Liver (tissue), 7 donors: ENCODE measurements at regions not wholly inside any gene's neighbourhood (a gene's known extent, or its start where the extent isn't known, plus 50 kb on each side); places are given as distances from the start of the nearest gene placed in this dataset.

Experiments
- DNase-seq: peaks from one replicate; pipeline ENCODE4 v3.0.0-alpha.2; 2017; ENCODE audit warnings: low spot score
- H3K27ac ChIP-seq, 2 donors: one replicate each; pipeline ENCODE4 v1.7.0; 2013; ENCODE audit warnings: inconsistent platforms in 2 of 2, low read length in 2 of 2, control low read depth in 1 of 2, low read depth in 1 of 2, mild to moderate bottlenecking in 1 of 2
- H3K27me3 ChIP-seq, 4 donors: one replicate each; pipeline versions ENCODE4 v1.6.1 to v1.7.0; 2013; ENCODE audit warnings: low read length in 3 of 4, inconsistent platforms in 1 of 4, mild to moderate bottlenecking in 1 of 4, moderate library complexity in 1 of 4; ENCODE audit not compliant: control insufficient read depth in 4 of 4, insufficient read depth in 4 of 4
- H3K36me3 ChIP-seq, 4 donors: one replicate each; pipeline versions ENCODE4 v1.6.1 to v1.7.0; 2013; ENCODE audit warnings: low read length in 3 of 4, mild to moderate bottlenecking in 3 of 4, low read depth in 1 of 4, moderate library complexity in 1 of 4; ENCODE audit not compliant: control insufficient read depth in 4 of 4, insufficient read depth in 3 of 4
- H3K4me1 ChIP-seq, 4 donors: one replicate each; pipeline versions ENCODE4 v1.6.1 to v1.7.0; 2013; ENCODE audit warnings: low read length in 3 of 4, mild to moderate bottlenecking in 3 of 4, moderate library complexity in 1 of 4; ENCODE audit not compliant: control insufficient read depth in 4 of 4, insufficient read depth in 4 of 4
- H3K4me3 ChIP-seq, 3 donors: one replicate each; pipeline versions ENCODE4 v1.6.1 to v1.7.0; 2013; ENCODE audit warnings: low read length in 3 of 3, control low read depth in 1 of 3, low read depth in 1 of 3, mild to moderate bottlenecking in 1 of 3
- H3K9ac ChIP-seq, 2 donors: one replicate each; pipeline ENCODE4 v1.7.0; 2013; ENCODE audit warnings: low read length in 2 of 2, mild to moderate bottlenecking in 2 of 2, moderate library complexity in 2 of 2, control low read depth in 1 of 2, low read depth in 1 of 2
- H3K9me3 ChIP-seq, 4 donors: one replicate each; pipeline versions ENCODE4 v1.6.1 to v1.7.0; 2013; ENCODE audit warnings: low read length in 3 of 4; ENCODE audit not compliant: control insufficient read depth in 4 of 4
- FOXA1 ChIP-seq: IDR thresholded peaks from 2 replicates; pipeline ENCODE4 v1.6.1; 2016; ENCODE audit warnings: antibody characterized with exemption
- FOXA2 ChIP-seq: IDR thresholded peaks from 2 replicates; pipeline ENCODE4 v1.6.1; 2016; ENCODE audit warnings: antibody characterized with exemption
- GABPA ChIP-seq, 2 donors: IDR thresholded peaks in 1 of 2; conservative IDR thresholded peaks in 1 of 2; 2 replicates each; pipeline ENCODE4 v1.6.1; 2016; ENCODE audit warnings: antibody characterized with exemption in 2 of 2, mild to moderate bottlenecking in 1 of 2, moderate library complexity in 1 of 2
- HNF4A ChIP-seq, 2 donors: conservative IDR thresholded peaks; 2 replicates each; pipeline ENCODE4 v1.6.1; 2016; ENCODE audit warnings: antibody characterized with exemption in 2 of 2, mild to moderate bottlenecking in 2 of 2
- JUND ChIP-seq, 2 donors: IDR thresholded peaks; 2 replicates each; pipeline ENCODE4 v1.6.1; 2016; ENCODE audit warnings: antibody characterized with exemption in 2 of 2
- NR2F2 ChIP-seq: IDR thresholded peaks from 2 replicates; pipeline ENCODE4 v1.6.1; 2016; ENCODE audit warnings: antibody characterized with exemption
- RAD21 ChIP-seq, 2 donors: IDR thresholded peaks; 2 replicates each; pipeline ENCODE4 v1.6.1; 2016; ENCODE audit warnings: antibody characterized with exemption in 2 of 2, mild to moderate bottlenecking in 2 of 2
- TAF1 ChIP-seq: conservative IDR thresholded peaks from 2 replicates; pipeline ENCODE4 v1.6.1; 2016; ENCODE audit warnings: antibody characterized with exemption, mild to moderate bottlenecking
- YY1 ChIP-seq: IDR thresholded peaks from 2 replicates; pipeline ENCODE4 v1.6.1; 2016; ENCODE audit warnings: antibody characterized with exemption, mild to moderate bottlenecking
- WGBS: extraction: QIAGEN DNeasy Blood & Tissue Kit; methylation state at CpG from one replicate; pipeline ENCODE4 v1.1.7; 2013; 5-methylcytosine and 5-hydroxymethylcytosine counted together
- TF ChIP-seq, protein P1 (sequence below): IDR thresholded peaks from 2 replicates; pipeline ENCODE4 v1.6.1; 2016; ENCODE audit warnings: antibody characterized with exemption
- TF ChIP-seq, protein P2 (sequence below): IDR thresholded peaks from 2 replicates; pipeline ENCODE4 v1.6.1; 2016; ENCODE audit warnings: antibody characterized with exemption
- TF ChIP-seq, protein P3 (sequence below): IDR thresholded peaks from 2 replicates; pipeline ENCODE4 v1.6.1; 2016; ENCODE audit warnings: antibody characterized with exemption
- TF ChIP-seq, protein P4 (sequence below): IDR thresholded peaks from 2 replicates; pipeline ENCODE4 v1.6.1; 2016; ENCODE audit warnings: antibody characterized with exemption, mild to moderate bottlenecking
- donor health status: healthy.
- donor health status: healthy.
- donor health status: healthy.
- donor health status: healthy.

DNA sequence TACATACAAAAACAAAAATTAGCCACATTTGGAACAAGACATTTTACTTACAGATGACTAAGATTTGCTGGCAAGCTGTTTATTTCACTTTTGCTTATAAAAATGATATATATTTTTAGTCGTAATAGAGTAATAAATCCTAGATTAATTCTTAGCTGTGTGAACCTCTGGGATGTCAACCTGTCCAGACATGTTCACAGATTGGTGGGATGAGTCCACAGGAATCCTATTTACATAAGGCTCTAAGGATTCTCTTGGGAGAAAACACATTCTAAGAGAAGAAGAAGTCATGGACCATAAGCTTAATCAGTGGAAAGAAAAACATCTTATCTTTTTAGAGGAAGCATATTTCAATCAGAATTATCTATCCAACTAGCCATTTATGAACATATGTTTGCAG, 797.4 kb downstream of the C12orf50 start (continued):
- TF ChIP-seq, protein P1, sequence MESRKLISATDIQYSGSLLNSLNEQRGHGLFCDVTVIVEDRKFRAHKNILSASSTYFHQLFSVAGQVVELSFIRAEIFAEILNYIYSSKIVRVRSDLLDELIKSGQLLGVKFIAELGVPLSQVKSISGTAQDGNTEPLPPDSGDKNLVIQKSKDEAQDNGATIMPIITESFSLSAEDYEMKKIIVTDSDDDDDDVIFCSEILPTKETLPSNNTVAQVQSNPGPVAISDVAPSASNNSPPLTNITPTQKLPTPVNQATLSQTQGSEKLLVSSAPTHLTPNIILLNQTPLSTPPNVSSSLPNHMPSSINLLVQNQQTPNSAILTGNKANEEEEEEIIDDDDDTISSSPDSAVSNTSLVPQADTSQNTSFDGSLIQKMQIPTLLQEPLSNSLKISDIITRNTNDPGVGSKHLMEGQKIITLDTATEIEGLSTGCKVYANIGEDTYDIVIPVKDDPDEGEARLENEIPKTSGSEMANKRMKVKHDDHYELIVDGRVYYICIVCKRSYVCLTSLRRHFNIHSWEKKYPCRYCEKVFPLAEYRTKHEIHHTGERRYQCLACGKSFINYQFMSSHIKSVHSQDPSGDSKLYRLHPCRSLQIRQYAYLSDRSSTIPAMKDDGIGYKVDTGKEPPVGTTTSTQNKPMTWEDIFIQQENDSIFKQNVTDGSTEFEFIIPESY: no peak
- TF ChIP-seq YY1: no peak
- TF ChIP-seq, protein P2, sequence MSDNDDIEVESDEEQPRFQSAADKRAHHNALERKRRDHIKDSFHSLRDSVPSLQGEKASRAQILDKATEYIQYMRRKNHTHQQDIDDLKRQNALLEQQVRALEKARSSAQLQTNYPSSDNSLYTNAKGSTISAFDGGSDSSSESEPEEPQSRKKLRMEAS: no peak
- TF ChIP-seq RAD21 (IDR thresholded peaks at IDR 0.05): no peak

DNA sequence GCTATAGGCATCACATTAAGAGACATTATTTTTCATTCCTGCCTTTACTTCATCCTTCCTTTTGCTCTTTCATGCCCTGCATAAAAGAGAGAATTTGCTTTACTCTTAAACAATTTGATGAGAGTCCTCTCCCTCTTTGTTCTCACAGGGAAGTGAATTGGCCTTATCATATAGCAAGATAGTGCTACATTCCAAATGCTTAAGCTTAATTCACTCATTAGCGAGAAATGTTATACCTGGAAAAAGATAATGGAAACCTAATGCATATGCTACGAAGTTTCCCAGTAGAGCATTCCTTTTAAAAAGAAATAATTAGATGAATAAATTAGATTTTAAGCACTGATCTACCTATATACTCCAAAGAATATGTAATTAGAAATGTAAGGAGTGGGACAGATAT, 798.8 kb downstream of the C12orf50 start:
- no peak for DNase-seq

DNA sequence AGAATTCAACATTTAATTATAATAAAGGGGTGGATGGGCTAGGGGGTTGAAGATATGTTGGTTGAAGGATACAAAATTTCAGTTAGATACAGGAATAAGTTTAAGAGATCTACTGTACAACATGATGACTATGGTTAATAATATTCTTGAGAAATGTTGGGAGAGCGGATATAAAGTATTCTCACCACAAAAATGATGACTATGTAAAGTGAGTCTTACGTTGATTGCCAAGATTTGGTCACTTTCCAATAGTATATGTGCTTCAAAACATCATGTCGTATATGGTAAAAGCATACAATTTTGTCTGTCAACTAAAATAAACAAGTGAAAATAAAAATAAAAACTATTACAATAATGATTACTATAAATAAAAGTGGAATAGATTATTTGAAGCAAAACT, 802.0 kb downstream of the C12orf50 start:
- no peak for DNase-seq
- 74% methylated on average over 3 of the region's 3 CpGs for WGBS
- no peak overlapping the region for H3K9ac ChIP-seq
- no peaks in the 10 kb centered on the region for H3K9me3 ChIP-seq
- no peaks in the 10 kb centered on the region for H3K36me3 ChIP-seq
- no peak overlapping the region for H3K27ac ChIP-seq
- TF ChIP-seq TAF1 (no peak), HNF4A (conservative IDR thresholded peaks at IDR 0.05) (no peak), NR2F2 (no peak), FOXA2 (no peak)
- no peak overlapping the region for H3K4me3 ChIP-seq
- H3K4me1 ChIP-seq: no peaks in the 10 kb centered on the region
- H3K27me3 ChIP-seq: no peaks in the 10 kb centered on the region

More for the DNA sequence above, 798.8 kb downstream of the C12orf50 start:
- Histone ChIP-seq H3K27ac (no peak overlapping the region), H3K4me1 (no peaks in the 10 kb centered on the region), H3K9me3 (no peaks in the 10 kb centered on the region), H3K9ac (no peak overlapping the region), H3K4me3 (no peak overlapping the region), H3K36me3 (no peaks in the 10 kb centered on the region), H3K27me3 (no peaks in the 10 kb centered on the region)
- WGBS: 59% methylated on average over 2 of the region's 2 CpGs
- TF ChIP-seq TAF1: no peak
- TF ChIP-seq, protein P1: no peak
- no peak for TF ChIP-seq HNF4A (conservative IDR thresholded peaks at IDR 0.05)
- no peak for TF ChIP-seq GABPA (IDR thresholded peaks at IDR 0.05 in 1 of 2, conservative IDR thresholded peaks at IDR 0.05 in 1 of 2)
- TF ChIP-seq, protein P3, sequence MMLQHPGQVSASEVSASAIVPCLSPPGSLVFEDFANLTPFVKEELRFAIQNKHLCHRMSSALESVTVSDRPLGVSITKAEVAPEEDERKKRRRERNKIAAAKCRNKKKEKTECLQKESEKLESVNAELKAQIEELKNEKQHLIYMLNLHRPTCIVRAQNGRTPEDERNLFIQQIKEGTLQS: no peak
- TF ChIP-seq RAD21 (IDR thresholded peaks at IDR 0.05): no peak
- no peak for TF ChIP-seq JUND (IDR thresholded peaks at IDR 0.05)
- TF ChIP-seq FOXA2: no peak
- TF ChIP-seq, protein P4, sequence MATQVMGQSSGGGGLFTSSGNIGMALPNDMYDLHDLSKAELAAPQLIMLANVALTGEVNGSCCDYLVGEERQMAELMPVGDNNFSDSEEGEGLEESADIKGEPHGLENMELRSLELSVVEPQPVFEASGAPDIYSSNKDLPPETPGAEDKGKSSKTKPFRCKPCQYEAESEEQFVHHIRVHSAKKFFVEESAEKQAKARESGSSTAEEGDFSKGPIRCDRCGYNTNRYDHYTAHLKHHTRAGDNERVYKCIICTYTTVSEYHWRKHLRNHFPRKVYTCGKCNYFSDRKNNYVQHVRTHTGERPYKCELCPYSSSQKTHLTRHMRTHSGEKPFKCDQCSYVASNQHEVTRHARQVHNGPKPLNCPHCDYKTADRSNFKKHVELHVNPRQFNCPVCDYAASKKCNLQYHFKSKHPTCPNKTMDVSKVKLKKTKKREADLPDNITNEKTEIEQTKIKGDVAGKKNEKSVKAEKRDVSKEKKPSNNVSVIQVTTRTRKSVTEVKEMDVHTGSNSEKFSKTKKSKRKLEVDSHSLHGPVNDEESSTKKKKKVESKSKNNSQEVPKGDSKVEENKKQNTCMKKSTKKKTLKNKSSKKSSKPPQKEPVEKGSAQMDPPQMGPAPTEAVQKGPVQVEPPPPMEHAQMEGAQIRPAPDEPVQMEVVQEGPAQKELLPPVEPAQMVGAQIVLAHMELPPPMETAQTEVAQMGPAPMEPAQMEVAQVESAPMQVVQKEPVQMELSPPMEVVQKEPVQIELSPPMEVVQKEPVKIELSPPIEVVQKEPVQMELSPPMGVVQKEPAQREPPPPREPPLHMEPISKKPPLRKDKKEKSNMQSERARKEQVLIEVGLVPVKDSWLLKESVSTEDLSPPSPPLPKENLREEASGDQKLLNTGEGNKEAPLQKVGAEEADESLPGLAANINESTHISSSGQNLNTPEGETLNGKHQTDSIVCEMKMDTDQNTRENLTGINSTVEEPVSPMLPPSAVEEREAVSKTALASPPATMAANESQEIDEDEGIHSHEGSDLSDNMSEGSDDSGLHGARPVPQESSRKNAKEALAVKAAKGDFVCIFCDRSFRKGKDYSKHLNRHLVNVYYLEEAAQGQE: no peak
- no peak for TF ChIP-seq FOXA1
